Trophoblast cell (in vitro differentiated cells and primary cell): ENCODE measurements at regions not wholly inside any gene's neighbourhood (a gene's known extent, or its start where the extent isn't known, plus 50 kb on each side); places are given as distances from the start of the nearest gene placed in this dataset.
A peak's percentile ranks its signal among the peaks of the same experiment; 100 is the strongest.

ENCODE experiments used
- DNase-seq, 2 donors: peaks; one replicate each; pipeline ENCODE4 v3.0.0-alpha.2; 2016
- H2AFZ ChIP-seq: 2 replicates; pipeline ENCODE4 v1.6.1; 2013; ENCODE audit warnings: low read length, moderate library complexity, mild to moderate bottlenecking; ENCODE audit not compliant: insufficient read depth, poor library complexity
- H2AK5ac ChIP-seq: 2 replicates; pipeline ENCODE4 v1.6.1; 2013; ENCODE audit warnings: mild to moderate bottlenecking, low read length
- H2BK120ac ChIP-seq: 2 replicates; pipeline ENCODE4 v1.6.1; 2013; ENCODE audit warnings: low read length, mild to moderate bottlenecking, moderate library complexity; ENCODE audit not compliant: insufficient read depth, poor library complexity
- H2BK12ac ChIP-seq: 2 replicates; pipeline ENCODE4 v1.6.1; 2013; ENCODE audit warnings: mild to moderate bottlenecking, low read length, moderate library complexity
- H2BK5ac ChIP-seq: 2 replicates; pipeline ENCODE4 v1.6.1; 2013; ENCODE audit warnings: low read length, low read depth, moderate library complexity, mild to moderate bottlenecking; ENCODE audit not compliant: poor library complexity
- H3K14ac ChIP-seq: 2 replicates; pipeline ENCODE4 v1.6.1; 2013; ENCODE audit warnings: mild to moderate bottlenecking, low read length
- H3K18ac ChIP-seq: 2 replicates; pipeline ENCODE4 v1.6.1; 2013; ENCODE audit warnings: mild to moderate bottlenecking, low read length
- H3K23ac ChIP-seq: 2 replicates; pipeline ENCODE4 v1.6.1; 2013; ENCODE audit warnings: low read length
- H3K27ac ChIP-seq: 2 replicates; pipeline ENCODE4 v1.5.1; 2013; ENCODE audit warnings: low read depth, mild to moderate bottlenecking, inconsistent platforms, low read length, moderate library complexity
- H3K27me3 ChIP-seq: 2 replicates; pipeline ENCODE4 v1.6.1; 2013; ENCODE audit warnings: inconsistent platforms, mild to moderate bottlenecking, low read length, moderate library complexity; ENCODE audit not compliant: insufficient read depth
- H3K36me3 ChIP-seq, 2 experiments: 1 replicate in 1 of 2; 2 replicates in 1 of 2; pipeline ENCODE4 v1.6.1; 2013; ENCODE audit warnings: low read length in 2 of 2, mild to moderate bottlenecking in 2 of 2, moderate library complexity in 1 of 2; ENCODE audit not compliant: insufficient read depth in 2 of 2, control insufficient read depth in 1 of 2
- H3K4ac ChIP-seq: 2 replicates; pipeline ENCODE4 v1.6.1; 2013; ENCODE audit warnings: low read depth, mild to moderate bottlenecking, low read length, moderate library complexity
- H3K4me1 ChIP-seq, 2 experiments: 1 replicate in 1 of 2; 2 replicates in 1 of 2; pipeline ENCODE4 v1.6.1; 2013; ENCODE audit warnings: low read length in 2 of 2, mild to moderate bottlenecking in 2 of 2, moderate library complexity in 1 of 2; ENCODE audit not compliant: insufficient read depth in 2 of 2, control insufficient read depth in 1 of 2
- H3K4me2 ChIP-seq: 2 replicates; pipeline ENCODE4 v1.6.1; 2013; ENCODE audit warnings: inconsistent platforms, mild to moderate bottlenecking, low read length, moderate library complexity
- H3K4me3 ChIP-seq: 2 replicates; pipeline ENCODE4 v1.5.1; 2013; ENCODE audit warnings: mild to moderate bottlenecking, low read depth, low read length, inconsistent platforms
- H3K79me1 ChIP-seq: one replicate; pipeline ENCODE4 v1.6.1; 2013; ENCODE audit warnings: low read length
- H3K79me2 ChIP-seq: 2 replicates; pipeline ENCODE4 v1.6.1; 2013; ENCODE audit warnings: low read length, mild to moderate bottlenecking; ENCODE audit not compliant: control insufficient read depth, insufficient read depth, poor library complexity
- H3K9ac ChIP-seq: 2 replicates; pipeline ENCODE4 v1.6.1; 2013; ENCODE audit warnings: mild to moderate bottlenecking, low read length
- H3K9me3 ChIP-seq: 2 replicates; pipeline ENCODE4 v1.6.1; 2013; ENCODE audit warnings: low read depth, mild to moderate bottlenecking, control low read depth, inconsistent platforms, low read length; ENCODE audit not compliant: insufficient read depth
- H4K12ac ChIP-seq: 2 replicates; pipeline ENCODE4 v1.6.1; 2013; ENCODE audit warnings: low read depth, mild to moderate bottlenecking, low read length, moderate library complexity
- H4K8ac ChIP-seq: 2 replicates; pipeline ENCODE4 v1.6.1; 2013; ENCODE audit warnings: low read depth, mild to moderate bottlenecking, low read length, moderate library complexity
- H4K91ac ChIP-seq: one replicate; pipeline ENCODE4 v1.6.1; 2013; ENCODE audit warnings: low read depth, mild to moderate bottlenecking, low read length, moderate library complexity
- WGBS: extraction: QIAGEN DNeasy Blood & Tissue Kit; methylation state at CpG from one replicate; pipeline ENCODE4 v1.1.7; 2013; ENCODE audit warnings: missing lambda C conversion rate; ENCODE audit not compliant: insufficient read length, insufficient coverage; ENCODE audit errors: extremely low coverage; 5-methylcytosine and 5-hydroxymethylcytosine counted together

DNA sequence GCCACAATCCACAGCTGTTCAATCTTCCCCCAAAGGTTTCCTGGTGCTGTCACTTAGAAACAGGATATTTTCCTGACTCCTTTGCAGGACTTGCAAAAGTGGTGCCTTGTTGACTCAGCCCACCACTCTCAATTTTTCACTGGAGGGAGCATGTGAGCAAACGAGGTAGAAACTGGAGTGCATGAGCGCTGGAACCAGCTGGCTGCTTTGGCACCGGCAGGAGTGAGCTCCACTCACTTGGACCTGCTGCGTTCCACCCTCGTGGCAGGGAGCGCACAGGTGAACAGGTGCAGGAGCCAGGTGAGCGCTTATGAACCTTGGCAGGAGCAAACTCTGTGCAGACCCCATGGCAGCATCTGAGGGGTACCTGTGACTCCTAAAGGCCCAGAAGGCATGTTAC lies 364.1 kb upstream of the RORB start:
- Histone ChIP-seq H3K27ac (no peak overlapping the region), H4K91ac (no peak overlapping the region), H3K4me3 (no peak overlapping the region), H3K79me1 (no peaks in the 10 kb centered on the region), H3K27me3 (no peaks in the 10 kb centered on the region), H3K23ac (peak overlapping the region; percentile 98), H2AK5ac (no peak overlapping the region), H4K8ac (no peak overlapping the region), H3K9me3 (no peaks in the 10 kb centered on the region), H2BK120ac (no peak overlapping the region), H2AFZ (no peak overlapping the region), H3K18ac (no peak overlapping the region), H2BK12ac (no peak overlapping the region), H3K36me3 (no peaks in the 10 kb centered on the region), H3K4me1 (no peaks in the 10 kb centered on the region), H3K79me2 (no peaks in the 10 kb centered on the region), H3K9ac (peak overlapping the region; percentile 47), H3K4me2 (no peak overlapping the region), H3K14ac (no peak overlapping the region), H3K4ac (no peak overlapping the region), H2BK5ac (no peak overlapping the region), H4K12ac (no peak overlapping the region)
- WGBS, result no CpG with 5 or more reads among the region's 7 CpGs
- no peak for DNase-seq

DNA sequence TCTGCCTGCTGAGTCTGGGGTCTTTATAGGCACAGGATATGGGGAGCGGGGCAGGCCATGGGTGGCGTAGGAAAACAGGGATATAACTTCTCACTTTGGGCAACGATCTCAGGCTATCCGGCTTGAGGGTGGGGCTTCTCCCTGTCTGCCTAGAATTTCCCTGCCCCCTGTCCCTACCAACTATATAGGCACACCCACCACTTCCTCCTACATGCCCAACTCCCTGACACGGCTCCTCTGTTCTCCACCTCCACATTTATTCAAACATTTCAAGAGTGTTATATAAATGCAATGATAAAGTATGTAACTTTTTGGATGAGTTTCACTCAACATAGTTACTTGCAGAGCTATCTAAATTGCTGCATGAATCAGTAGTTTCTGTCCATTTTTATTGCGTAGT lies 363.2 kb upstream of the RORB start:
- no peak overlapping the region for H4K91ac ChIP-seq
- no peak overlapping the region for H3K23ac ChIP-seq
- no peaks in the 10 kb centered on the region for H3K79me1 ChIP-seq
- H3K27ac ChIP-seq, result no peak overlapping the region
- H2AK5ac ChIP-seq, result no peak overlapping the region
- H3K9me3 ChIP-seq, result no peaks in the 10 kb centered on the region
- no peaks in the 10 kb centered on the region for H3K4me1 ChIP-seq
- H3K36me3 ChIP-seq, result no peaks in the 10 kb centered on the region
- no peak overlapping the region for H2BK12ac ChIP-seq
- no peaks in the 10 kb centered on the region for H3K27me3 ChIP-seq
- DNase-seq, result no peak
- no peak overlapping the region for H3K4me3 ChIP-seq
- H3K18ac ChIP-seq, result no peak overlapping the region
- H3K4me2 ChIP-seq, result no peak overlapping the region
- H2AFZ ChIP-seq, result no peak overlapping the region
- WGBS, result no CpG with 5 or more reads among the region's 6 CpGs
- no peak overlapping the region for H3K4ac ChIP-seq
- H4K8ac ChIP-seq, result no peak overlapping the region
- no peak overlapping the region for H2BK5ac ChIP-seq
- no peak overlapping the region for H4K12ac ChIP-seq
- no peak overlapping the region for H2BK120ac ChIP-seq
- H3K14ac ChIP-seq, result no peak overlapping the region
- no peak overlapping the region for H3K9ac ChIP-seq
- H3K79me2 ChIP-seq, result no peaks in the 10 kb centered on the region

DNA sequence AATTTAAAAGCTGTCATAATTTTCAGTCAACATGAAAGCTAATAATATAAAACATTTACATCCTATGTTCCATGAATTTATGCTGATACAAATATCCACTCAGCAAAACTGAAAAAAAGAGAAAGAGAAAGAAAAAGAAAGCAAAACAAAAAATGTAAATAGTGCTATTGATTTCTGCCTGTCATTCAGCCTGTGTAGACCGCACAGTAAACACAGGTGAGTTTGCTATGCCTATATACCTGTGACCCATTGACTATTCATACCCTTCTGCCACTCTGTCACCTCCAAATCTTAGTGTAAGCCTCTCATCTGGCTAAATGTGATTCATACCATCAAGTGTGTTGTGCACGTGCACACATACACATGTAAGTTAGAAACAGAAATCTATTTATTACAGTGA lies 359.0 kb upstream of the RORB start:
- Histone ChIP-seq H3K36me3 (no peaks in the 10 kb centered on the region), H4K12ac (no peak overlapping the region), H2AK5ac (no peak overlapping the region), H3K18ac (no peak overlapping the region), H3K14ac (no peak overlapping the region), H3K4me3 (no peak overlapping the region), H2BK12ac (no peak overlapping the region), H3K9ac (no peak overlapping the region), H3K9me3 (no peaks in the 10 kb centered on the region), H3K79me2 (no peaks in the 10 kb centered on the region), H4K91ac (no peak overlapping the region), H2BK120ac (no peak overlapping the region), H3K27ac (no peak overlapping the region), H3K23ac (no peak overlapping the region), H4K8ac (no peak overlapping the region), H3K4ac (no peak overlapping the region), H3K4me2 (no peak overlapping the region), H3K79me1 (no peaks in the 10 kb centered on the region), H3K27me3 (no peaks in the 10 kb centered on the region), H3K4me1 (no peaks in the 10 kb centered on the region), H2BK5ac (no peak overlapping the region), H2AFZ (no peak overlapping the region)
- no CpG with 5 or more reads among the region's 2 CpGs for WGBS
- DNase-seq, result no peak

DNA sequence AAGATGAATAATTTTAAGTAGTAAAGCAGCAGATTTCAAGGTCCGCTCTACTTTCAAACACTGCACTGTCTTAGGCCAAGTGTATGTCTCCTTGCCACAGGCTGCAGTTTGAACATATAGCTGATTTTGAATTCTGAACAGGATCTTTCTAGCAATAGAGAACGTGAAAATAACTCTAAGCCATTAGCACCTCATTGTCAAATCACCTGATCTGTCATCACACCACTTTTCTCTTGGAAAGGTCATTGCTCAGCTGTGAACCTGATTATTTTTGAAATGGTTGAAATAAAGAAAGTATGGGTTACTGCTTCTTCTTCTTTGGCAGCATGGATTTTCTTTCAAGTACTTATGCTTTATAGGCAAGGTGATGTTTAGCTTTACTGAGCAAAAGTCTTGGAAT lies 357.0 kb upstream of the RORB start:
- H2AFZ ChIP-seq, result no peak overlapping the region
- H3K27ac ChIP-seq, result no peak overlapping the region
- no peak overlapping the region for H2BK5ac ChIP-seq
- H3K4me1 ChIP-seq, result no peaks in the 10 kb centered on the region
- H3K9ac ChIP-seq, result no peak overlapping the region
- H4K91ac ChIP-seq, result no peak overlapping the region
- H3K4ac ChIP-seq, result no peak overlapping the region
- H3K9me3 ChIP-seq, result no peaks in the 10 kb centered on the region
- no peak overlapping the region for H4K12ac ChIP-seq
- H3K4me2 ChIP-seq, result no peak overlapping the region
- no CpG with 5 or more reads among the region's 2 CpGs for WGBS
- no peak overlapping the region for H3K4me3 ChIP-seq
- no peak overlapping the region for H4K8ac ChIP-seq
- H3K36me3 ChIP-seq, result no peaks in the 10 kb centered on the region
- H2BK12ac ChIP-seq, result no peak overlapping the region
- no peaks in the 10 kb centered on the region for H3K27me3 ChIP-seq
- H3K79me2 ChIP-seq, result no peaks in the 10 kb centered on the region
- DNase-seq, result no peak
- no peak overlapping the region for H2AK5ac ChIP-seq
- no peak overlapping the region for H3K23ac ChIP-seq
- H3K79me1 ChIP-seq, result no peaks in the 10 kb centered on the region
- no peak overlapping the region for H3K18ac ChIP-seq
- no peak overlapping the region for H2BK120ac ChIP-seq
- no peak overlapping the region for H3K14ac ChIP-seq
